ENCODE measurements at regions not wholly inside any gene's neighbourhood (a gene's known extent, or its start where the extent isn't known, plus 50 kb on each side); places are given as distances from the start of the nearest gene placed in this dataset.
A peak's percentile ranks its signal among the peaks of the same experiment; 100 is the strongest.

DNA sequence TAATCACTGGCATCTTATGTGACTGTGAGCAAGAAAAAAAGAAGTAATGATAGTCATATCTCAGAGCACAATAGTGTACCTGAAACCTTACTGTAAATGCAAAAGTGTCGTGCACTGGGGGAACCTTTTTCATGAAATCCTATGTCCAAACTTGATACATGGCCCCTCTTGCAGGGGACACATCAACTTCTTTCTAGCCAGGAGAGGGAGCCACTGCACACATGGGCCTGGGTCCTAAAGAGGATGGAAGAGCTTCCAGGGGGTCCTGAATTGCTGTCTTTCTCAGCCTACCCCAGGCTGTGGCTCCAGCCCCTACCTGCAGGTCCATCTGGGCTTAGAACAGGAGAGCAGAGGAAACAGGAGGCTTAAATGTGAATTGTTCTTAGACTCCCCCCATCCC, 165.7 kb downstream of the SOD2 start:
- TF ChIP-seq, protein P1, sequence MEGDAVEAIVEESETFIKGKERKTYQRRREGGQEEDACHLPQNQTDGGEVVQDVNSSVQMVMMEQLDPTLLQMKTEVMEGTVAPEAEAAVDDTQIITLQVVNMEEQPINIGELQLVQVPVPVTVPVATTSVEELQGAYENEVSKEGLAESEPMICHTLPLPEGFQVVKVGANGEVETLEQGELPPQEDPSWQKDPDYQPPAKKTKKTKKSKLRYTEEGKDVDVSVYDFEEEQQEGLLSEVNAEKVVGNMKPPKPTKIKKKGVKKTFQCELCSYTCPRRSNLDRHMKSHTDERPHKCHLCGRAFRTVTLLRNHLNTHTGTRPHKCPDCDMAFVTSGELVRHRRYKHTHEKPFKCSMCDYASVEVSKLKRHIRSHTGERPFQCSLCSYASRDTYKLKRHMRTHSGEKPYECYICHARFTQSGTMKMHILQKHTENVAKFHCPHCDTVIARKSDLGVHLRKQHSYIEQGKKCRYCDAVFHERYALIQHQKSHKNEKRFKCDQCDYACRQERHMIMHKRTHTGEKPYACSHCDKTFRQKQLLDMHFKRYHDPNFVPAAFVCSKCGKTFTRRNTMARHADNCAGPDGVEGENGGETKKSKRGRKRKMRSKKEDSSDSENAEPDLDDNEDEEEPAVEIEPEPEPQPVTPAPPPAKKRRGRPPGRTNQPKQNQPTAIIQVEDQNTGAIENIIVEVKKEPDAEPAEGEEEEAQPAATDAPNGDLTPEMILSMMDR (IDR thresholded peaks at IDR 0.05; ENCODE audit: low read length) = peak; percentile 14; the same call in 1 of the 2 replicates
- TF ChIP-seq EZH2 (IDR thresholded peaks at IDR 0.05; ENCODE audit: borderline replicate concordance, low read length) = no peak
